ENCODE measurements at regions not wholly inside any gene's neighbourhood (a gene's known extent, or its start where the extent isn't known, plus 50 kb on each side); places are given as distances from the start of the nearest gene placed in this dataset.

GRCh38 chr9:106753155-106753671, 109.8 kb upstream of the ZNF462 start:
- TF ChIP-seq PKNOX1 (IDR thresholded peaks at IDR 0.05) (no peak), CTBP1 (IDR thresholded peaks at IDR 0.05; ENCODE audit: borderline replicate concordance) (no peak)
- ChIA-PET POLR2A (no interaction called here), CTCF (interaction anchor here (0.7 kb wide), 1 partner anchor 184 kb away, joined by 3 read pairs; no protein-coding TSS in a partner anchor)
- DNase-seq (ENCODE audit: extremely low spot score): no peak

- DNase-seq (ENCODE audit: extremely low spot score): no peak
- POLR2A ChIA-PET: no interaction called here
- CTCF ChIA-PET: no interaction called here
- no peak for TF ChIP-seq LEF1 (IDR thresholded peaks at IDR 0.05; ENCODE audit: borderline replicate concordance)
- TF ChIP-seq HDGF (IDR thresholded peaks at IDR 0.05; ENCODE audit: borderline replicate concordance): no peak
- no peak for TF ChIP-seq PKNOX1 (IDR thresholded peaks at IDR 0.05)
- TF ChIP-seq L3MBTL2 (conservative IDR thresholded peaks at IDR 0.05): no peak
- TF ChIP-seq SUZ12 (IDR thresholded peaks at IDR 0.05): no peak
- TF ChIP-seq FOXM1 (IDR thresholded peaks at IDR 0.05; ENCODE audit: borderline replicate concordance): no peak
- TF ChIP-seq FOXA1 (IDR thresholded peaks at IDR 0.05): no peak
- TF ChIP-seq ARNT (IDR thresholded peaks at IDR 0.05): no peak
- no peak for TF ChIP-seq ZNF384 (IDR thresholded peaks at IDR 0.05)
Measured at GRCh38 chr9:106755736-106756135, 107.2 kb upstream of the ZNF462 start.

- DNase-seq (ENCODE audit: extremely low spot score): no peak
- POLR2A ChIA-PET: no interaction called here
- TF ChIP-seq HDGF (IDR thresholded peaks at IDR 0.05; ENCODE audit: borderline replicate concordance): no peak
- TF ChIP-seq SP1 (IDR thresholded peaks at IDR 0.05): no peak
- no peak for TF ChIP-seq FOXM1 (IDR thresholded peaks at IDR 0.05; ENCODE audit: borderline replicate concordance)
- no peak for TF ChIP-seq LEF1 (IDR thresholded peaks at IDR 0.05; ENCODE audit: borderline replicate concordance)
- TF ChIP-seq SUZ12 (IDR thresholded peaks at IDR 0.05): no peak
- TF ChIP-seq FOXK2 (IDR thresholded peaks at IDR 0.05): no peak
- TF ChIP-seq ZNF384 (IDR thresholded peaks at IDR 0.05): no peak
- TF ChIP-seq ARNT (IDR thresholded peaks at IDR 0.05): no peak
- TF ChIP-seq L3MBTL2 (conservative IDR thresholded peaks at IDR 0.05): no peak
- CTCF ChIA-PET: no interaction called here
Measured at GRCh38 chr9:106757514-106757913, 105.5 kb upstream of the ZNF462 start.

GRCh38 chr9:106758911-106759310, 104.1 kb upstream of the ZNF462 start:
- TF ChIP-seq CTBP1 (IDR thresholded peaks at IDR 0.05; ENCODE audit: borderline replicate concordance) (no peak), SP1 (IDR thresholded peaks at IDR 0.05) (no peak), ELF4 (IDR thresholded peaks at IDR 0.05) (no peak), ARNT (IDR thresholded peaks at IDR 0.05) (no peak), L3MBTL2 (conservative IDR thresholded peaks at IDR 0.05) (no peak), NFRKB (IDR thresholded peaks at IDR 0.05) (no peak), PKNOX1 (IDR thresholded peaks at IDR 0.05) (no peak), FOXK2 (IDR thresholded peaks at IDR 0.05) (no peak), SUZ12 (IDR thresholded peaks at IDR 0.05) (no peak), ZNF384 (IDR thresholded peaks at IDR 0.05) (no peak), LEF1 (IDR thresholded peaks at IDR 0.05; ENCODE audit: borderline replicate concordance) (no peak), HDGF (IDR thresholded peaks at IDR 0.05; ENCODE audit: borderline replicate concordance) (no peak), BHLHE40 (IDR thresholded peaks at IDR 0.05; ENCODE audit: borderline replicate concordance) (no peak), FOXA1 (IDR thresholded peaks at IDR 0.05) (no peak), FOXM1 (IDR thresholded peaks at IDR 0.05; ENCODE audit: borderline replicate concordance) (no peak)
- ChIA-PET CTCF (no interaction called here), POLR2A (no interaction called here)
- DNase-seq (ENCODE audit: extremely low spot score): no peak

- ChIA-PET POLR2A (no interaction called here), CTCF (no interaction called here)
- TF ChIP-seq SP1 (IDR thresholded peaks at IDR 0.05): no peak
- TF ChIP-seq SUZ12 (IDR thresholded peaks at IDR 0.05): no peak
- no peak for TF ChIP-seq LEF1 (IDR thresholded peaks at IDR 0.05; ENCODE audit: borderline replicate concordance)
- TF ChIP-seq ARNT (IDR thresholded peaks at IDR 0.05): no peak
- no peak for TF ChIP-seq NFRKB (IDR thresholded peaks at IDR 0.05)
- no peak for TF ChIP-seq ELF4 (IDR thresholded peaks at IDR 0.05)
- TF ChIP-seq CTBP1 (IDR thresholded peaks at IDR 0.05; ENCODE audit: borderline replicate concordance): no peak
- TF ChIP-seq ZNF384 (IDR thresholded peaks at IDR 0.05): no peak
- no peak for TF ChIP-seq L3MBTL2 (conservative IDR thresholded peaks at IDR 0.05)
- no peak for TF ChIP-seq FOXA1 (IDR thresholded peaks at IDR 0.05)
- TF ChIP-seq BHLHE40 (IDR thresholded peaks at IDR 0.05; ENCODE audit: borderline replicate concordance): no peak
- TF ChIP-seq FOXK2 (IDR thresholded peaks at IDR 0.05): no peak
- no peak for TF ChIP-seq TARDBP (IDR thresholded peaks at IDR 0.05)
- DNase-seq (ENCODE audit: extremely low spot score): no peak
Measured at GRCh38 chr9:106761493-106761892, 101.5 kb upstream of the ZNF462 start.

- ChIA-PET CTCF (no interaction called here), POLR2A (no interaction called here)
- no peak for DNase-seq (ENCODE audit: extremely low spot score)
- TF ChIP-seq BHLHE40 (IDR thresholded peaks at IDR 0.05; ENCODE audit: borderline replicate concordance) (no peak), CTBP1 (IDR thresholded peaks at IDR 0.05; ENCODE audit: borderline replicate concordance) (no peak), SP1 (IDR thresholded peaks at IDR 0.05) (no peak), TARDBP (IDR thresholded peaks at IDR 0.05) (no peak), SUZ12 (IDR thresholded peaks at IDR 0.05) (no peak), PKNOX1 (IDR thresholded peaks at IDR 0.05) (no peak), NFRKB (IDR thresholded peaks at IDR 0.05) (no peak), HDGF (IDR thresholded peaks at IDR 0.05; ENCODE audit: borderline replicate concordance) (no peak), ELF4 (IDR thresholded peaks at IDR 0.05) (no peak), FOXA1 (IDR thresholded peaks at IDR 0.05) (no peak), LEF1 (IDR thresholded peaks at IDR 0.05; ENCODE audit: borderline replicate concordance) (no peak), ARNT (IDR thresholded peaks at IDR 0.05) (no peak), ZNF384 (IDR thresholded peaks at IDR 0.05) (no peak), FOXK2 (IDR thresholded peaks at IDR 0.05) (no peak), FOXM1 (IDR thresholded peaks at IDR 0.05; ENCODE audit: borderline replicate concordance) (no peak), L3MBTL2 (conservative IDR thresholded peaks at IDR 0.05) (no peak)
Measured at GRCh38 chr9:106766616-106767015, 96.3 kb upstream of the ZNF462 start.
